HG03457 (cell line): ENCODE measurements at regions not wholly inside any gene's neighbourhood (a gene's known extent, or its start where the extent isn't known, plus 50 kb on each side); places are given as distances from the start of the nearest gene placed in this dataset.
"Not testable (repeated sequence)": the region's sequence is repeated elsewhere in the genome, so short reads cannot be mapped to it uniquely, and the experiment has no call there.

Source experiments
- ATAC-seq: cut with Tn5 transposase; IDR thresholded peaks from one replicate; pipeline ENCODE4 v1.9.1; 2021; ENCODE audit warnings: moderate number of reproducible peaks; ENCODE audit not compliant: unreplicated experiment

- ATAC-seq, result no peak
Measured at GRCh38 chrY:16490706-16491105, 1389.3 kb downstream of the CDY2B start.

- ATAC-seq, result no peak
Measured at GRCh38 chrY:16486696-16487215, 1393.3 kb downstream of the CDY2B start.

- no peak for ATAC-seq
Measured at GRCh38 chrY:16480031-16480430, 1400.0 kb downstream of the CDY2B start.

GRCh38 chrY:16474053-16474452 lies 1406.0 kb downstream of the CDY2B start:
- ATAC-seq, result no peak

- ATAC-seq, result no peak
Measured at GRCh38 chrY:16454799-16455198, 1425.2 kb downstream of the CDY2B start.

GRCh38 chrY:16446152-16446551 lies 1433.9 kb downstream of the CDY2B start:
- no peak for ATAC-seq

GRCh38 chrY:16409206-16409923 lies 1470.7 kb downstream of the CDY2B start:
- ATAC-seq, result not testable (repeated sequence)

GRCh38 chrY:16379458-16379857 lies 1500.6 kb downstream of the CDY2B start:
- ATAC-seq, result not testable (repeated sequence)

GRCh38 chrY:16341592-16341991 lies 1538.4 kb downstream of the CDY2B start:
- ATAC-seq, result not testable (repeated sequence)

GRCh38 chrY:16330032-16330758 lies 1549.8 kb downstream of the CDY2B start:
- ATAC-seq, result not testable (repeated sequence)

GRCh38 chrY:16329135-16329820 lies 1550.7 kb downstream of the CDY2B start:
- ATAC-seq, result not testable (repeated sequence)
